SK-N-SH treated with all-trans-retinoic acid at 6 μM for 48 hours (cell line): ENCODE measurements at regions not wholly inside any gene's neighbourhood (a gene's known extent, or its start where the extent isn't known, plus 50 kb on each side); places are given as distances from the start of the nearest gene placed in this dataset.

Experiments used
- ARNTL ChIP-seq: fragments of 450-650 bp; formaldehyde crosslinking; IDR thresholded peaks from 2 replicates; pipeline ENCODE4 v1.5.0; 2020; ENCODE audit warnings: low read depth, mild to moderate bottlenecking, moderate library complexity, borderline replicate concordance
- ESRRG ChIP-seq: fragments of 250-450 bp; sonication (Bioruptor Pico); IDR thresholded peaks from 2 replicates; pipeline ENCODE4 v1.6.1; 2021; ENCODE audit warnings: mild to moderate bottlenecking
- RARB ChIP-seq: fragments of 250-450 bp; sonication (Bioruptor Pico); IDR thresholded peaks from 2 replicates; pipeline ENCODE4 v1.8.0; 2021; ENCODE audit warnings: mild to moderate bottlenecking, moderate library complexity
- TCF4 ChIP-seq: fragments of 250-450 bp; sonication (Bioruptor Pico); IDR thresholded peaks from 2 replicates; pipeline ENCODE4 v1.8.0; 2021; ENCODE audit warnings: mild to moderate bottlenecking, moderate library complexity, borderline replicate concordance
- TF ChIP-seq, protein P1 (sequence below): fragments of 250-450 bp; sonication (Bioruptor Pico); IDR thresholded peaks from 2 replicates; pipeline ENCODE4 v1.8.0; 2021; ENCODE audit warnings: low read depth, mild to moderate bottlenecking, moderate library complexity, borderline replicate concordance

DNA sequence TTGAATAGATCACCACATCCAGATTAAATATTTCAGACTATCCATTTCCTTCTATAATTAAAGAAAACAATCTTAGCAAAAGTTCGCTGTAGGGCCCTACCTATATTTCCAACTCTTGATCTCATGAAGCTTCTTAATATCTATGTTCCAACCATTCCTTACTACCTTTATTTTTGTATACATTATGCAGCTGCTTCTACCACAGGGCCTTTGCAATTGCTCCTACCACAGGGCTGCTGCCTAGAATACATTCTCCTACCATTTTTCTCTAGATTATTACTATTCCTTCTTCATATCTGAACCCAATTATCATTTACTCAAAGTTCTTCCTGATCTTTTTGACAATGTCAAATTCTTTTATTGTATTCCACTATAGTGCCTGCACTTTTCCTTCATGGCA lies 516.6 kb downstream of the RFPL4B start:
- TF ChIP-seq ESRRG (CRISPR knock-in tag) (no peak), RARB (CRISPR knock-in tag) (no peak), ARNTL (no peak), TCF4 (CRISPR knock-in tag) (no peak)
- TF ChIP-seq, protein P1, sequence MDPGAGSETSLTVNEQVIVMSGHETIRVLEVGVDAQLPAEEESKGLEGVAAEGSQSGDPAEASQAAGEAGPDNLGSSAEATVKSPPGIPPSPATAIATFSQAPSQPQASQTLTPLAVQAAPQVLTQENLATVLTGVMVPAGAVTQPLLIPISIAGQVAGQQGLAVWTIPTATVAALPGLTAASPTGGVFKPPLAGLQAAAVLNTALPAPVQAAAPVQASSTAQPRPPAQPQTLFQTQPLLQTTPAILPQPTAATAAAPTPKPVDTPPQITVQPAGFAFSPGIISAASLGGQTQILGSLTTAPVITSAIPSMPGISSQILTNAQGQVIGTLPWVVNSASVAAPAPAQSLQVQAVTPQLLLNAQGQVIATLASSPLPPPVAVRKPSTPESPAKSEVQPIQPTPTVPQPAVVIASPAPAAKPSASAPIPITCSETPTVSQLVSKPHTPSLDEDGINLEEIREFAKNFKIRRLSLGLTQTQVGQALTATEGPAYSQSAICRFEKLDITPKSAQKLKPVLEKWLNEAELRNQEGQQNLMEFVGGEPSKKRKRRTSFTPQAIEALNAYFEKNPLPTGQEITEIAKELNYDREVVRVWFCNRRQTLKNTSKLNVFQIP (CRISPR knock-in tag) = no peak
